ENCODE measurements at regions not wholly inside any gene's neighbourhood (a gene's known extent, or its start where the extent isn't known, plus 50 kb on each side); places are given as distances from the start of the nearest gene placed in this dataset.

DNA sequence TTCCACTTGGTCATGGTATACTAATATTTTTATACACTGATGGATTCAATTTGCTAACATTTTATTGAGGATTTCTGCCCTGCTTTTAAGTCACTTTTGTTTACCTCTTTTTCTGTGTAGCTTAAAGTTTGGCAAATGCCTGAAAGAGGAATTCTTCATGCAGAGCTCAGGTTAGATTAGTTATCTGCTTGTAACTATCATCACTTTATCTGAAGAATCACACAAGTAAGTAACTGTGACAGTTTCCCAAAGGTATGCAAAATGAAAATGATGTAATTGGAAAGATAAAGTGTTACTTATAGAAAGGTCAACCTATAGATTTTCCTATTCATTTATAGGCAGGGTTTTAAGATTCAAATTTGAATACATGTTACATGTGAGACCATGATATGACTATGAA is 188.8 kb upstream of the ACTBL2 start:
- intact Hi-C loops (cut with DNase I; ENCODE audit: low total_unique reads): no loop called here

DNA sequence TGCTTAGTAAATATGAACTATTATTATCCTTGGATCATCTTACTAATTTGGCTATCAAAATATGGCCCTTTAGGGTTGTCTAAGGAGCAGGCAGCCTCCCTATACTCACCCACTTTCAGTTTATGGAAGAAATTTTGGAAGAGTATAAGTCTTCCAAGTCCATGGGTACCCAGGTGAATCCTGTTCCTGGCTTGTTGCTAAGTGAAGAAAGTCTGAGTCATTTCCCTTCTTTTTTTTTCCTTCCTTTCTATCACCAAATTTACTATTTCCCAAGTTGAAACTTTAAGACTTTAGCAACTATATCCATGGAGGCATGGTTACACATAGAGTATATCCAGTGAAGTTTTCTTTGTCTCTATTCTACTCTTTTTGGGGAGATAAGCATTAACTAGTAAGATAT is 184.0 kb upstream of the ACTBL2 start:
- intact Hi-C loops (cut with DNase I; ENCODE audit: low total_unique reads): no loop called here
- TF ChIP-seq POLR2A (IDR thresholded peaks at IDR 0.05): no peak
- TF ChIP-seq, protein P1, sequence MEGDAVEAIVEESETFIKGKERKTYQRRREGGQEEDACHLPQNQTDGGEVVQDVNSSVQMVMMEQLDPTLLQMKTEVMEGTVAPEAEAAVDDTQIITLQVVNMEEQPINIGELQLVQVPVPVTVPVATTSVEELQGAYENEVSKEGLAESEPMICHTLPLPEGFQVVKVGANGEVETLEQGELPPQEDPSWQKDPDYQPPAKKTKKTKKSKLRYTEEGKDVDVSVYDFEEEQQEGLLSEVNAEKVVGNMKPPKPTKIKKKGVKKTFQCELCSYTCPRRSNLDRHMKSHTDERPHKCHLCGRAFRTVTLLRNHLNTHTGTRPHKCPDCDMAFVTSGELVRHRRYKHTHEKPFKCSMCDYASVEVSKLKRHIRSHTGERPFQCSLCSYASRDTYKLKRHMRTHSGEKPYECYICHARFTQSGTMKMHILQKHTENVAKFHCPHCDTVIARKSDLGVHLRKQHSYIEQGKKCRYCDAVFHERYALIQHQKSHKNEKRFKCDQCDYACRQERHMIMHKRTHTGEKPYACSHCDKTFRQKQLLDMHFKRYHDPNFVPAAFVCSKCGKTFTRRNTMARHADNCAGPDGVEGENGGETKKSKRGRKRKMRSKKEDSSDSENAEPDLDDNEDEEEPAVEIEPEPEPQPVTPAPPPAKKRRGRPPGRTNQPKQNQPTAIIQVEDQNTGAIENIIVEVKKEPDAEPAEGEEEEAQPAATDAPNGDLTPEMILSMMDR (IDR thresholded peaks at IDR 0.05 in 8 of 11, conservative IDR thresholded peaks at IDR 0.05 in 3 of 11): no peak
- TF ChIP-seq POLR2AphosphoS5 (IDR thresholded peaks at IDR 0.05): no peak
- no peak for DNase-seq

More for the DNA sequence above, 188.8 kb upstream of the ACTBL2 start:
- Histone ChIP-seq H3K4me3 (no peak overlapping the region), H3K36me3 (no peaks in the 10 kb centered on the region), H3K27me3 (replicated peaks in 1 of 7) (no peaks in the 10 kb centered on the region), H3K4me1 (no peaks in the 10 kb centered on the region), H3K27ac (no peak overlapping the region), H3K9me3 (no peaks in the 10 kb centered on the region)
- DNase-seq: no peak
- TF ChIP-seq POLR2AphosphoS5 (IDR thresholded peaks at IDR 0.05): no peak

DNA sequence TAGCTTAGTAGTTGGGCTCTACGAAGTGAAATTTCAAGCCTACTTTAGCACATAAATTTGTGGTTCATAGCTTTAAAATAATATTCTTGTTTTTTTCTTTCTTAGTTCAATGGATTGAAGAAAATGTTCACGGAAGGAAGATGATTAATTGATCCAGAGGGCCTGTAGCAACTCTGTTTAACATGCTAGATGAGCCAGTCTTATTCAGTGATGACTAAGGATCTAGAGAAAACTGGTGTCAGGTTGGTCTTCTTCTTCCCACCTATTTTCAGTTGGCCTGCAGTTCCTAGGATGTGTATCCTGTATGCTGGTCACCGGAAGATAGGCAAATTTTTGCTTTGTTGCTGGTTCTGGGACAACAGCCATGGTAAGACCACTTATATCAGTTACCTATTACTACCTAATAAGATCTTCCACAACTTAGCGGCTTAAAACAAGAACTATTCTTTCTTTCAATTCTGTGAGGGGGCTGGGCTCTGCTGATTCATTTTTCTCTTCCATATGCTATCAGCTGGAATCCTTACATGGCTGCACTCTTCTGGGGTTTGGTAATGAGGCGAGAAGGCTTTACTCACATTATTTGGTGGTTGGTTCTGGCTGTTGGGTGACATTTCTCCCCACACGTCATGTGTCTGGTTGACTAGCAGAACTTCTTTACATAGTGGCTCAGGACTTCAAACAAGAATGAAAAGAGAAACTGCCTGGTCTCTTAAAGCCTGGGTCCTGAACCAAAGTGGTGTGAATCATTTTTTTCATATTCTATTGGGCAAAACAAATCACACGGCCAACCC is 182.7 kb upstream of the ACTBL2 start:
- WGBS, 5 donors: 82 to 96% (median 90%) methylated on average over 7 of the region's 7 CpGs
- Histone ChIP-seq H3K27ac (no peak overlapping the region), H3K4me3 (no peak overlapping the region), H3K9me3 (no peaks in the 10 kb centered on the region), H3K36me3 (no peaks in the 10 kb centered on the region), H3K4me1 (no peaks in the 10 kb centered on the region), H3K27me3 (replicated peaks in 1 of 7) (no peaks in the 10 kb centered on the region)
- DNase-seq: no peak
- intact Hi-C loops (cut with DNase I; ENCODE audit: low total_unique reads): no loop called here
- no peak for TF ChIP-seq POLR2AphosphoS5 (IDR thresholded peaks at IDR 0.05)
- TF ChIP-seq, protein P1 (IDR thresholded peaks at IDR 0.05 in 8 of 11, conservative IDR thresholded peaks at IDR 0.05 in 3 of 11): no peak
- TF ChIP-seq POLR2A (IDR thresholded peaks at IDR 0.05): no peak

More for the DNA sequence above, 184.0 kb upstream of the ACTBL2 start:
- H3K36me3 ChIP-seq: no peaks in the 10 kb centered on the region
- no peaks in the 10 kb centered on the region for H3K4me1 ChIP-seq
- H3K27me3 ChIP-seq (replicated peaks in 1 of 7): no peaks in the 10 kb centered on the region
- H3K4me3 ChIP-seq: no peak overlapping the region
- no peaks in the 10 kb centered on the region for H3K9me3 ChIP-seq
- no peak overlapping the region for H3K27ac ChIP-seq

DNA sequence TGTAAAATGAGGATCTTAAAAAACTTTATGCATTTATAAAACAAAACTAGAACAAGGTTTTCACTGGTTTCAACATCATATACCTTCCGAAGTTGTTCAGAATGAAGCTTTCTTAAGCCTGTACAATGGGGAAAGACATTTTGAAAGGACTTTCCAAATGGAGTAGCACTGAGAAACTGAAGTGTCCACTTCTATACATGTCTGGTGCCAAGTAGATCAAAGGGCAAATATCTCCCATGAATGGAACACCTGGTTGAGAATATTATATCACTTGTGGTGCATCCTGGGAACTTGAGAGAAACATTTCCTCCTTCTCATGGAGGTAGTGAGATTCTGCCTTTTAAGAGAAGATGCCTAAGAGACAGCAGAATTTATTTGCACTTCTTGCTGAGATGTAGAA is 182.1 kb upstream of the ACTBL2 start:
- H3K27me3 ChIP-seq (replicated peaks in 1 of 7): no peaks in the 10 kb centered on the region
- no peak for DNase-seq
- no peaks in the 10 kb centered on the region for H3K4me1 ChIP-seq
- no peak overlapping the region for H3K27ac ChIP-seq
- WGBS, 5 donors: 83 to 95% (median 93%) methylated on average over 1 of the region's 1 CpG
- no peaks in the 10 kb centered on the region for H3K36me3 ChIP-seq
- no peak for TF ChIP-seq POLR2A (IDR thresholded peaks at IDR 0.05)
- TF ChIP-seq POLR2AphosphoS5 (IDR thresholded peaks at IDR 0.05): no peak
- TF ChIP-seq, protein P1 (IDR thresholded peaks at IDR 0.05 in 8 of 11, conservative IDR thresholded peaks at IDR 0.05 in 3 of 11): no peak
- no peaks in the 10 kb centered on the region for H3K9me3 ChIP-seq
- intact Hi-C loops (cut with DNase I; ENCODE audit: low total_unique reads): no loop called here
- H3K4me3 ChIP-seq: no peak overlapping the region

All from spleen (tissue), 11 donors.